ENCODE measurements at regions not wholly inside any gene's neighbourhood (a gene's known extent, or its start where the extent isn't known, plus 50 kb on each side); places are given as distances from the start of the nearest gene placed in this dataset.
A peak's percentile ranks its signal among the peaks of the same experiment; 100 is the strongest.

- TF ChIP-seq NFE2L1 (CRISPR knock-in tag; IDR thresholded peaks at IDR 0.05) (no peak), EMX1 (CRISPR knock-in tag; IDR thresholded peaks at IDR 0.05) (no peak), ESRRA (CRISPR knock-in tag; IDR thresholded peaks at IDR 0.05; ENCODE audit: borderline replicate concordance) (no peak), ZNF396 (CRISPR knock-in tag; IDR thresholded peaks at IDR 0.05; ENCODE audit: borderline replicate concordance) (no peak), JUN (CRISPR knock-in tag; IDR thresholded peaks at IDR 0.05) (no peak), ETV6 (CRISPR knock-in tag; IDR thresholded peaks at IDR 0.05) (no peak), ZBTB21 (CRISPR knock-in tag; IDR thresholded peaks at IDR 0.05; ENCODE audit: borderline replicate concordance) (no peak)
These were observed 189.4 kb downstream of the C16orf95 start (continued) for GRCh38 chr16:87127766-87128147.

- peaks cover 12% of the 10 kb centered on the region for H3K9me3 Mint-ChIP-seq
- no peak overlapping the region for H3K27ac Mint-ChIP-seq
- peak; percentile 29; the same call in 1 of the 2 replicates for ATAC-seq
- H3K27me3 Mint-ChIP-seq (ENCODE audit: low read depth) = peaks cover 5% of the 10 kb centered on the region
- H3K4me1 Mint-ChIP-seq = no peaks in the 10 kb centered on the region; the same call in 1 of the 2 replicates
- peaks cover 7% of the 10 kb centered on the region for H3K36me3 Mint-ChIP-seq
- H3K4me3 Mint-ChIP-seq = no peak overlapping the region
- DNase-seq (ENCODE audit: low spot score) = no peak
- CTCF ChIA-PET = no interaction called here
- TF ChIP-seq CBFB (CRISPR knock-in tag; IDR thresholded peaks at IDR 0.05; ENCODE audit: low read depth) (no peak), SMAD4 (CRISPR knock-in tag; IDR thresholded peaks at IDR 0.05) (no peak), ATF3 (CRISPR knock-in tag; conservative IDR thresholded peaks at IDR 0.05) (no peak)
- POLR2A ChIA-PET = no interaction called here
These were observed 187.4 kb downstream of the C16orf95 start for GRCh38 chr16:87129771-87130170.

- Mint-ChIP-seq H3K4me1 (no peaks in the 10 kb centered on the region; the same call in 1 of the 2 replicates), H3K9me3 (peaks cover 16% of the 10 kb centered on the region), H3K4me3 (no peak overlapping the region), H3K36me3 (peaks cover 7% of the 10 kb centered on the region), H3K27me3 (ENCODE audit: low read depth) (peaks cover 5% of the 10 kb centered on the region), H3K27ac (no peak overlapping the region)
- TF ChIP-seq, protein P1, sequence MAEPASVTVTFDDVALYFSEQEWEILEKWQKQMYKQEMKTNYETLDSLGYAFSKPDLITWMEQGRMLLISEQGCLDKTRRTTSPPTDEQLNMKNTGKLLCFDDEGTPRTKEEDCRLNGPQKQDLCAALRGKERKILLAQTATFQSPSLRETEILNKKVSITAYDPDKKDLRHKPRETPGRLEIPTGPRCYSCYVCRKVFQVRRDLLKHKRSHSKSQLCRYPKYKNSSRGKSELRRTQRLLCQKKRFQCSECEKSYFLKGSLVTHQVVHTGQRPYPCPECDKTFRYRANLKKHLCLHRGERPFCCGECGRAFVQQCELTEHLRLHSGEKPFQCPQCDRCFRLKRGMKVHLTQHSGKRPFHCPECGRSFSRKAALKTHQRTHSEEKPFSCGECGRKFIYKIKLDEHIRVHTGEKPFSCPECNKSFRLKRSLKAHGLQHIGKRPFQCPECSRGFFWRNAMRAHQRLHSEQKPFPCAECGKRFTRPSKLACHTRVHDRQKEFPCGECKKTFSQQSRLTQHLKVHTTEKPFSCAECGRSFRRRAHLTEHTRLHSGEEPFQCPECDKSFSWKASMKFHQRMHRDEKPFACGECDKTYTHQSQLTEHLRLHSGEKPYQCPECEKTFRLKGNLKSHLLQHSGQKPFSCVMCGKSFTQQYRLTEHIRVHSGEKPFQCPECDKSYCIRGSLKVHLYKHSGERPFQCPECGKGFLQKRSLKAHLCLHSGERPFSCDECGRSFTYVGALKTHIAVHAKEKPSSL (CRISPR knock-in tag; conservative IDR thresholded peaks at IDR 0.05) = no peak
- TF ChIP-seq ELF4 (CRISPR knock-in tag; IDR thresholded peaks at IDR 0.05; ENCODE audit: low read depth) (no peak), MXD4 (CRISPR knock-in tag; IDR thresholded peaks at IDR 0.05; ENCODE audit: borderline replicate concordance) (no peak), ATF3 (CRISPR knock-in tag; conservative IDR thresholded peaks at IDR 0.05) (no peak), PRDM15 (CRISPR knock-in tag; IDR thresholded peaks at IDR 0.05) (no peak), ZMAT4 (CRISPR knock-in tag; IDR thresholded peaks at IDR 0.05) (no peak), ESRRA (CRISPR knock-in tag; IDR thresholded peaks at IDR 0.05; ENCODE audit: borderline replicate concordance) (no peak), ZNF396 (CRISPR knock-in tag; IDR thresholded peaks at IDR 0.05; ENCODE audit: borderline replicate concordance) (no peak), ATF2 (CRISPR knock-in tag; IDR thresholded peaks at IDR 0.05; ENCODE audit: borderline replicate concordance, low read depth) (no peak)
- ChIA-PET CTCF (no interaction called here), POLR2A (no interaction called here)
- no peak for DNase-seq (ENCODE audit: low spot score)
- no peak for ATAC-seq
These were observed 185.9 kb downstream of the C16orf95 start for GRCh38 chr16:87131061-87131995.
